ENCODE measurements at regions not wholly inside any gene's neighbourhood (a gene's known extent, or its start where the extent isn't known, plus 50 kb on each side); places are given as distances from the start of the nearest gene placed in this dataset.
A peak's percentile ranks its signal among the peaks of the same experiment; 100 is the strongest.

GRCh38 chr18:56255381-56255780 is 383.0 kb downstream of the TXNL1 start:
- no peak overlapping the region for H3K4me3 Mint-ChIP-seq
- intact Hi-C loops (cut with micrococcal nuclease), result loop anchor here in 1 of 2 donors (5.0 to 10.0 kb wide), 3 partner anchors 202 to 671 kb away; partner anchors contain the start of genes TCF4 and TXNL1

GRCh38 chr18:56252456-56252855 is 385.9 kb downstream of the TXNL1 start:
- intact Hi-C loops (cut with micrococcal nuclease), result loop anchor here in 1 of 2 donors (10.0 kb wide), 2 partner anchors 382 to 668 kb away; partner anchors contain the start of genes TCF4 and TXNL1
- H3K4me1 Mint-ChIP-seq, result peaks cover 10% of the 10 kb centered on the region
- no peak overlapping the region for H3K4me3 Mint-ChIP-seq
- H3K36me3 Mint-ChIP-seq, result no peaks in the 10 kb centered on the region
- Histone ChIP-seq H4K20me1 (ENCODE audit: insufficient read depth, low read length) (no peaks in the 10 kb centered on the region), H3K4me1 (ENCODE audit: control insufficient read depth in 1 of 2, insufficient read depth in 2 of 2, low read length in 2 of 2) (peaks cover 9 to 10% of the 10 kb centered on the region in 2 donors), H3K79me2 (ENCODE audit: insufficient read depth, low read length) (no peaks in the 10 kb centered on the region), H3K9me3 (replicated peaks in 1 of 2; ENCODE audit: control insufficient read depth in 1 of 2, insufficient read depth in 1 of 2, low read length in 2 of 2) (no peaks in the 10 kb centered on the region), H3K4me3 (replicated peaks in 1 of 3; ENCODE audit: low read depth in 2 of 3, low read length in 3 of 3) (no peak overlapping the region), H3K9ac (ENCODE audit: insufficient read depth, low read length, poor library complexity, severe bottlenecking) (no peak overlapping the region), H2AFZ (ENCODE audit: insufficient read depth, low read depth, low read length, poor library complexity, severe bottlenecking) (no peak overlapping the region), H3K36me3 (replicated peaks in 1 of 2; ENCODE audit: control insufficient read depth in 1 of 2, insufficient read depth in 2 of 2, low read length in 2 of 2) (no peaks in the 10 kb centered on the region), H3K27me3 (ENCODE audit: control insufficient read depth in 2 of 2, insufficient read depth in 2 of 2, low read length in 2 of 2) (no peaks in the 10 kb centered on the region), H3K4me2 (replicated peaks; ENCODE audit: extremely low read depth, low read length, poor library complexity, severe bottlenecking) (no peak overlapping the region), H3K27ac (ENCODE audit: low read depth in 1 of 2, low read length in 2 of 2) (no peak overlapping the region)
- WGBS (ENCODE audit: insufficient coverage), result 100% methylated on average over 1 of the region's 1 CpG
- no peak overlapping the region for H3K27ac Mint-ChIP-seq
- DNase-seq, result no peak
- H3K27me3 Mint-ChIP-seq (ENCODE audit: low read depth in 3 of 3), result no peaks in the 10 kb centered on the region
- peaks cover 0 to 6% (median 3%) of the 10 kb centered on the region in 7 donors for H3K9me3 Mint-ChIP-seq
- no peak for TF ChIP-seq CTCF (IDR thresholded peaks at IDR 0.05)

More at GRCh38 chr18:56255381-56255780, 383.0 kb downstream of the TXNL1 start:
- no CpG with 5 or more reads among the region's 2 CpGs for WGBS (ENCODE audit: insufficient coverage)
- Histone ChIP-seq H3K27ac (ENCODE audit: low read depth in 1 of 2, low read length in 2 of 2) (no peak overlapping the region), H3K9ac (ENCODE audit: insufficient read depth, low read length, poor library complexity, severe bottlenecking) (no peak overlapping the region), H3K36me3 (replicated peaks in 1 of 2; ENCODE audit: control insufficient read depth in 1 of 2, insufficient read depth in 2 of 2, low read length in 2 of 2) (no peaks in the 10 kb centered on the region), H3K4me2 (replicated peaks; ENCODE audit: extremely low read depth, low read length, poor library complexity, severe bottlenecking) (no peak overlapping the region), H2AFZ (ENCODE audit: insufficient read depth, low read depth, low read length, poor library complexity, severe bottlenecking) (no peak overlapping the region), H4K20me1 (ENCODE audit: insufficient read depth, low read length) (no peaks in the 10 kb centered on the region), H3K4me1 (ENCODE audit: control insufficient read depth in 1 of 2, insufficient read depth in 2 of 2, low read length in 2 of 2) (peaks cover 21 to 22% of the 10 kb centered on the region in 2 donors), H3K9me3 (replicated peaks in 1 of 2; ENCODE audit: control insufficient read depth in 1 of 2, insufficient read depth in 1 of 2, low read length in 2 of 2) (no peaks in the 10 kb centered on the region), H3K79me2 (ENCODE audit: insufficient read depth, low read length) (no peaks in the 10 kb centered on the region), H3K4me3 (replicated peaks in 1 of 3; ENCODE audit: low read depth in 2 of 3, low read length in 3 of 3) (no peak overlapping the region), H3K27me3 (ENCODE audit: control insufficient read depth in 2 of 2, insufficient read depth in 2 of 2, low read length in 2 of 2) (no peaks in the 10 kb centered on the region)
- peaks cover 18% of the 10 kb centered on the region for H3K4me1 Mint-ChIP-seq
- no peaks in the 10 kb centered on the region for H3K36me3 Mint-ChIP-seq
- H3K9me3 Mint-ChIP-seq, result peaks cover 0 to 6% (median 3%) of the 10 kb centered on the region in 7 donors
- peaks cover 0 to 2% (median 0%) of the 10 kb centered on the region in 3 donors for H3K27me3 Mint-ChIP-seq (ENCODE audit: low read depth in 3 of 3)
- no peak for TF ChIP-seq CTCF (IDR thresholded peaks at IDR 0.05)
- DNase-seq, result no peak
- H3K27ac Mint-ChIP-seq, result peak overlapping the region in 2 of 7 donors; percentile 24 to 66
